ENCODE measurements at regions not wholly inside any gene's neighbourhood (a gene's known extent, or its start where the extent isn't known, plus 50 kb on each side); places are given as distances from the start of the nearest gene placed in this dataset.

DNA sequence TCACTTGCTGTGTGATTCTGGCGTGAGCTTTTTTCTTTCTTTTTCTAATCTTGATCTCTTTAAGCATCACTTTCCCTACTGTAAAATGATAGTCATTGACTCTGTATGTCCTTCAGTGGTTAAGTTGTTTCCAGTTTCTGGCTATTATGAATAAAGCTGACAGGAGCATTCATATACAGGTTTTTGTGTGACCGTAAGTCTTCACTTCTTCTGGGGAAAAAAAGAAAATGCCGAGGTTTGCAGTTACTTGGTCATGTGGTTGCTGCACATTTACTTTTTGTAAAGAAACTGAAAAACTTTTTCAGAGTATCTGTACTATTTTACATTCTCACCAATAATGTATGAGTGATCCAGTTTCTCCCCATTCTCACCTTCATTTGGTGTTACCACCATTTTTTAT lies 247.4 kb upstream of the RBMS3 start:
- H3K27ac Mint-ChIP-seq = no peak overlapping the region
- intact Hi-C loops (cut with DNase I, micrococcal nuclease) = no loop called here
- H3K27ac ChIP-seq (ENCODE audit: low read depth in 1 of 2, low read length in 2 of 2) = no peak overlapping the region
- CTCF ChIA-PET = no interaction called here
- H3K27me3 Mint-ChIP-seq = no peaks in the 10 kb centered on the region
- no peaks in the 10 kb centered on the region for H3K36me3 ChIP-seq (ENCODE audit: insufficient read depth, low read length)
- POLR2A ChIA-PET = no interaction called here
- DNase-seq = no peak
- no peaks in the 10 kb centered on the region for H3K27me3 ChIP-seq (ENCODE audit: control insufficient read depth in 1 of 2, insufficient read depth in 2 of 2, low read length in 2 of 2)
- H3K9me3 ChIP-seq (ENCODE audit: control insufficient read depth in 1 of 2, insufficient read depth in 1 of 2, low read length in 2 of 2) = peaks cover 0 to 3% of the 10 kb centered on the region in 2 experiments
- H3K4me1 ChIP-seq (ENCODE audit: insufficient read depth, low read length) = no peaks in the 10 kb centered on the region
- no peak overlapping the region for H3K4me3 ChIP-seq (ENCODE audit: low read length)
- H3K4me3 Mint-ChIP-seq = no peak overlapping the region
- H3K4me1 Mint-ChIP-seq (ENCODE audit: low read depth) = no peaks in the 10 kb centered on the region
- TF ChIP-seq, protein P1, sequence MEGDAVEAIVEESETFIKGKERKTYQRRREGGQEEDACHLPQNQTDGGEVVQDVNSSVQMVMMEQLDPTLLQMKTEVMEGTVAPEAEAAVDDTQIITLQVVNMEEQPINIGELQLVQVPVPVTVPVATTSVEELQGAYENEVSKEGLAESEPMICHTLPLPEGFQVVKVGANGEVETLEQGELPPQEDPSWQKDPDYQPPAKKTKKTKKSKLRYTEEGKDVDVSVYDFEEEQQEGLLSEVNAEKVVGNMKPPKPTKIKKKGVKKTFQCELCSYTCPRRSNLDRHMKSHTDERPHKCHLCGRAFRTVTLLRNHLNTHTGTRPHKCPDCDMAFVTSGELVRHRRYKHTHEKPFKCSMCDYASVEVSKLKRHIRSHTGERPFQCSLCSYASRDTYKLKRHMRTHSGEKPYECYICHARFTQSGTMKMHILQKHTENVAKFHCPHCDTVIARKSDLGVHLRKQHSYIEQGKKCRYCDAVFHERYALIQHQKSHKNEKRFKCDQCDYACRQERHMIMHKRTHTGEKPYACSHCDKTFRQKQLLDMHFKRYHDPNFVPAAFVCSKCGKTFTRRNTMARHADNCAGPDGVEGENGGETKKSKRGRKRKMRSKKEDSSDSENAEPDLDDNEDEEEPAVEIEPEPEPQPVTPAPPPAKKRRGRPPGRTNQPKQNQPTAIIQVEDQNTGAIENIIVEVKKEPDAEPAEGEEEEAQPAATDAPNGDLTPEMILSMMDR (IDR thresholded peaks at IDR 0.05) = no peak
- no peaks in the 10 kb centered on the region for H3K9me3 Mint-ChIP-seq
- ATAC-seq (ENCODE audit: poor library complexity) = no peak
- no peaks in the 10 kb centered on the region for H3K36me3 Mint-ChIP-seq (ENCODE audit: low read depth)

DNA sequence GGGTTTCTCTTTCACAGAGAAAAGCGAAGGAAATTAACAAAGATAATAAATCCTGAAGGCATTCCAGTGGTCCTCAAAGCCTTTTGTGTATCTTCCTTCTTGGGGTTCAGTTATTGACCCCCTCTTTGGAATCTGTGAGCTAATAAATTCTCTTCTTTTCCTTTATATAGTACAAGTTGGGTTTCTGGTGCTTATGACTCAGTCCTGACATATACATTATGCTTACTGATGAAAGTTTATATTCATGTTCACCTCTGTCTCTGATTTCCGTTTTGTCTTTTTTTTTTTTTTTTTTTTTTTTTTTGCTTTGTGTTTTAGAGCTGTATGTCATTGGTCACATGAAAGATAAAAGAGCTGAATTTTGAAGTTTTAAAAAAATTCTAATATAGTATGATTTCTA lies 230.7 kb upstream of the RBMS3 start:
- Histone ChIP-seq H3K4me3 (ENCODE audit: low read length) (no peak overlapping the region), H3K4me1 (ENCODE audit: insufficient read depth, low read length) (no peaks in the 10 kb centered on the region), H3K27ac (ENCODE audit: low read depth in 1 of 2, low read length in 2 of 2) (no peak overlapping the region), H3K27me3 (ENCODE audit: control insufficient read depth in 1 of 2, insufficient read depth in 2 of 2, low read length in 2 of 2) (no peaks in the 10 kb centered on the region), H3K9me3 (ENCODE audit: control insufficient read depth in 1 of 2, insufficient read depth in 1 of 2, low read length in 2 of 2) (no peaks in the 10 kb centered on the region), H3K36me3 (ENCODE audit: insufficient read depth, low read length) (no peaks in the 10 kb centered on the region)
- CTCF ChIA-PET = interaction anchor here (0.6 kb wide), 1 partner anchor 14 kb away, joined by 3 read pairs; no protein-coding TSS in a partner anchor
- no peak overlapping the region for H3K4me3 Mint-ChIP-seq
- intact Hi-C loops (cut with DNase I, micrococcal nuclease) = no loop called here
- ATAC-seq (ENCODE audit: poor library complexity) (no peak), DNase-seq (no peak)
- H3K36me3 Mint-ChIP-seq (ENCODE audit: low read depth) = no peaks in the 10 kb centered on the region
- H3K4me1 Mint-ChIP-seq (ENCODE audit: low read depth) = no peaks in the 10 kb centered on the region
- POLR2A ChIA-PET = no interaction called here
- TF ChIP-seq, protein P1 (IDR thresholded peaks at IDR 0.05) = no peak
- H3K9me3 Mint-ChIP-seq = peaks cover 13% of the 10 kb centered on the region
- H3K27me3 Mint-ChIP-seq = no peaks in the 10 kb centered on the region
- H3K27ac Mint-ChIP-seq = no peak overlapping the region

DNA sequence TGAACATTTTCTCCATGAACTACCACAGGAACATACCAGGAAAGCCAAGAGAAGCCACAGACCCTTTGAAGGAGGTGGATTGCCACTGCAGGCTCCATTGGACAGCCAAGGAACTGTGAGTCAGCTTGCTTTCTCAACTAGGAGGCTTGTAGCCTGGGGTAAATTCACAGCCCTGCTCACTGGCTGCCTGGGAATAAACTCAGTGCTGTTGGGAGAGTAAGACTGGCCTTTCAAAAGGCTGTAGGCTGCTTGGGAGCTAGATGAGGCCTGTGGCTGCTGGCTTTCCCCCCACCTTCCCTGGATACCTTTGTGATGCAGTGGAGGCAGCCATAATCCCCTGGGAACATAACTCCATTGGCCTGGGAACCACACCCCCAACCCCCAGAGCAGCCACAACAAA lies 223.5 kb upstream of the RBMS3 start:
- no peak for DNase-seq
- Histone ChIP-seq H3K36me3 (ENCODE audit: insufficient read depth, low read length) (no peaks in the 10 kb centered on the region), H3K4me3 (ENCODE audit: low read length) (no peak overlapping the region), H3K9me3 (ENCODE audit: control insufficient read depth in 1 of 2, insufficient read depth in 1 of 2, low read length in 2 of 2) (peaks cover 4 to 6% of the 10 kb centered on the region in 2 experiments), H3K27me3 (ENCODE audit: control insufficient read depth in 1 of 2, insufficient read depth in 2 of 2, low read length in 2 of 2) (no peaks in the 10 kb centered on the region), H3K4me1 (ENCODE audit: insufficient read depth, low read length) (no peaks in the 10 kb centered on the region), H3K27ac (ENCODE audit: low read depth in 1 of 2, low read length in 2 of 2) (no peak overlapping the region)
- ATAC-seq (ENCODE audit: poor library complexity) = no peak
- Mint-ChIP-seq H3K9me3 (peaks cover 21% of the 10 kb centered on the region), H3K4me3 (no peak overlapping the region), H3K27me3 (no peaks in the 10 kb centered on the region), H3K27ac (no peak overlapping the region), H3K36me3 (ENCODE audit: low read depth) (no peaks in the 10 kb centered on the region), H3K4me1 (ENCODE audit: low read depth) (no peaks in the 10 kb centered on the region)
- intact Hi-C loops (cut with DNase I, micrococcal nuclease) = no loop called here
- CTCF ChIA-PET = no interaction called here
- POLR2A ChIA-PET = no interaction called here
- TF ChIP-seq, protein P1 (IDR thresholded peaks at IDR 0.05) = no peak
